Testis (tissue), 2 donors: ENCODE measurements at regions not wholly inside any gene's neighbourhood (a gene's known extent, or its start where the extent isn't known, plus 50 kb on each side); places are given as distances from the start of the nearest gene placed in this dataset.

Experiments used
- DNase-seq: peaks from one replicate; pipeline ENCODE4 v3.0.0-alpha.2; 2019
- H3K27ac ChIP-seq, 2 donors: fragments of 200-600 bp; sonication (generic); one replicate each; pipeline ENCODE4 v1.5.1; 2019
- H3K27me3 ChIP-seq: fragments of 200-600 bp; sonication (generic); one replicate; pipeline ENCODE4 v1.5.1; 2019
- H3K36me3 ChIP-seq: fragments of 200-600 bp; sonication (generic); one replicate; pipeline ENCODE4 v1.5.1; 2017; ENCODE audit warnings: low read depth; ENCODE audit errors: missing control alignments
- H3K4me1 ChIP-seq: fragments of 200-600 bp; sonication (generic); one replicate; pipeline ENCODE4 v1.5.1; 2019
- H3K4me3 ChIP-seq, 2 donors: fragments of 200-600 bp; sonication (generic); one replicate each; pipeline ENCODE4 v1.5.1; 2017 to 2019
- H3K9me3 ChIP-seq: fragments of 200-600 bp; sonication (generic); one replicate; pipeline ENCODE4 v1.5.1; 2017
- POLR2A ChIP-seq: fragments of 450-650 bp; IDR thresholded peaks from one replicate; pipeline ENCODE4 v1.6.1; 2017; ENCODE audit warnings: antibody characterized with exemption, mild to moderate bottlenecking, moderate library complexity
- WGBS, 2 donors: methylation state at CpG; one replicate each; pipeline ENCODE4 v1.1.5; 2018; 5-methylcytosine and 5-hydroxymethylcytosine counted together
- intact Hi-C: fragments of 100-400 bp; cut with DNase I; formaldehyde crosslinking; loops from one replicate; pipeline ENCODE4 v1.15.1; 2023; ENCODE audit warnings: low total_unique reads
- TF ChIP-seq, protein P1 (sequence below), 3 experiments: fragments of 450-650 bp in 2 of 3; fragments of 200-600 bp in 1 of 3; sonication (generic) in 1 of 3; IDR thresholded peaks; one replicate each; pipeline ENCODE4 v1.5.1; 2016 to 2019; ENCODE audit warnings: antibody characterized with exemption in 3 of 3, mild to moderate bottlenecking in 2 of 3, moderate library complexity in 1 of 3

DNA sequence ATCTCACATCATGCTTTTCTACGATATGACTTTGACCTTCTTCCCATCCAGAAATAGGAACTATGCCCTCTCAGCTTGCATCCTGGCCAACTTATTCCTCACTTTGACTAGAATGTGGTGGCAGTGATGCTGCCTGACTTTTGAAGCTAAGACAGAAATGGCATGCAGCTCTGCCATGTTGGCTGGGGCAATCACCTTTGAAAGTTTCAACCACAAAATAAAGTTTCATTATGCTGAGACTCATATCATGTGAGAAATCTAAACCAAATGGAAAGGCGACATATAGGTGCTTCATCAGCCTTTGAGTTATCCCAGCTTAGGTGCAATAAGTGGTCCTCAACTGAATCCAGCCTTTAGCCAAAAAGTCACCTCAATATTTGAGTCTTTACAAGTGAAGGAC is 370.0 kb upstream of the CHRM3 start:
- intact Hi-C loops: no loop called here
- Histone ChIP-seq H3K27ac (no peak overlapping the region), H3K27me3 (no peaks in the 10 kb centered on the region), H3K4me3 (no peak overlapping the region), H3K36me3 (no peaks in the 10 kb centered on the region), H3K9me3 (no peaks in the 10 kb centered on the region), H3K4me1 (no peaks in the 10 kb centered on the region)
- TF ChIP-seq, protein P1, sequence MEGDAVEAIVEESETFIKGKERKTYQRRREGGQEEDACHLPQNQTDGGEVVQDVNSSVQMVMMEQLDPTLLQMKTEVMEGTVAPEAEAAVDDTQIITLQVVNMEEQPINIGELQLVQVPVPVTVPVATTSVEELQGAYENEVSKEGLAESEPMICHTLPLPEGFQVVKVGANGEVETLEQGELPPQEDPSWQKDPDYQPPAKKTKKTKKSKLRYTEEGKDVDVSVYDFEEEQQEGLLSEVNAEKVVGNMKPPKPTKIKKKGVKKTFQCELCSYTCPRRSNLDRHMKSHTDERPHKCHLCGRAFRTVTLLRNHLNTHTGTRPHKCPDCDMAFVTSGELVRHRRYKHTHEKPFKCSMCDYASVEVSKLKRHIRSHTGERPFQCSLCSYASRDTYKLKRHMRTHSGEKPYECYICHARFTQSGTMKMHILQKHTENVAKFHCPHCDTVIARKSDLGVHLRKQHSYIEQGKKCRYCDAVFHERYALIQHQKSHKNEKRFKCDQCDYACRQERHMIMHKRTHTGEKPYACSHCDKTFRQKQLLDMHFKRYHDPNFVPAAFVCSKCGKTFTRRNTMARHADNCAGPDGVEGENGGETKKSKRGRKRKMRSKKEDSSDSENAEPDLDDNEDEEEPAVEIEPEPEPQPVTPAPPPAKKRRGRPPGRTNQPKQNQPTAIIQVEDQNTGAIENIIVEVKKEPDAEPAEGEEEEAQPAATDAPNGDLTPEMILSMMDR (IDR thresholded peaks at IDR 0.05): no peak
- TF ChIP-seq POLR2A: no peak
- DNase-seq: no peak
- WGBS, 2 donors: 89 to 90% methylated on average over 2 of the region's 2 CpGs

DNA sequence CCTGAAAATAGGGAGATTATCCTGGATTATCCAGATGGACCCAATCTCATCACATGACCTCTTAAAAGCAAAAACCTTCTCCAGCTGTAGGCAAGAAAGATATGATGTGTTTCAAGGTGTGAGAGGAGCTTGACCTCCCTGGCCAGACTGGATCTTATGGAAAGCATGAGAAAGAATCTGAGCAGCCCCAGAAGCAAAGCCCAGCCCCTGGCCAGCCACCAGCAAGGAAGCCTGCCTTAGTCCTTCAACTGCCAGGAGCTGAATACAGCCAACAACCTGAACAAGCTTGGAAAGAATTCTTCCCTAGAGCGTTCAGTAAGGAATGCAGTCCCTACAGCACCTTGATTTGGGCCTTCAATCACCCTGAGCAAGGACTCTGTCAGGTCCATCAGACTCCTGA is 375.0 kb upstream of the CHRM3 start:
- DNase-seq: no peak
- intact Hi-C loops: no loop called here
- H3K27ac ChIP-seq: no peak overlapping the region
- no peaks in the 10 kb centered on the region for H3K9me3 ChIP-seq
- H3K4me1 ChIP-seq: no peaks in the 10 kb centered on the region
- WGBS, 2 donors: 63 to 100% methylated on average over 1 of the region's 1 CpG
- TF ChIP-seq POLR2A: no peak
- TF ChIP-seq, protein P1 (IDR thresholded peaks at IDR 0.05): no peak
- H3K36me3 ChIP-seq: no peaks in the 10 kb centered on the region
- H3K4me3 ChIP-seq: no peak overlapping the region
- no peaks in the 10 kb centered on the region for H3K27me3 ChIP-seq

- H3K9me3 ChIP-seq: no peaks in the 10 kb centered on the region
Measured at GRCh38 chr1:239008568-239008967, 377.8 kb upstream of the CHRM3 start.

DNA sequence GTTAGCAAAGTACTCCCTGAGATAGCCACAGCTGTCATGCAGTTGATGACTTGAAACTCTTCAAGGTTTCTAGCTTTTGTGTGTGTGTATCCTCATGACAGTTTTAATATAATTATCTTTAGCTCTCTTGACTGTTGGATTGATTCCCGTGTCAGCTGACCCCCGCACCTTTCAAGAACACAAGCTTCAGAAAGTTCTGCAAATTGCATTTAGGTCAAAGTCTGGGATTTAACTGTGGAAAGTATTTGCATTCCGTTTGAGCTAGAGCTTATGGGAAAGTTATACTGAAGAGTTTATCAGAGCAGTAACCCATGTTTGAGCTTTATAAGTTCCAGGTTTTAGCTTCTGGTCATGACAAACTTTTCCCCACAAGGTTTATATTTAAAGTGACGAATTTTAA is 380.1 kb upstream of the CHRM3 start:
- 49 to 51% methylated on average over 4 of the region's 4 CpGs for WGBS, 2 donors
- Histone ChIP-seq H3K4me3 (no peak overlapping the region), H3K4me1 (no peaks in the 10 kb centered on the region), H3K27ac (no peak overlapping the region), H3K36me3 (no peaks in the 10 kb centered on the region), H3K9me3 (no peaks in the 10 kb centered on the region), H3K27me3 (no peaks in the 10 kb centered on the region)
- no peak for DNase-seq
- TF ChIP-seq, protein P1 (IDR thresholded peaks at IDR 0.05): no peak
- TF ChIP-seq POLR2A: no peak
- intact Hi-C loops: no loop called here

More at GRCh38 chr1:239008568-239008967, 377.8 kb upstream of the CHRM3 start:
- TF ChIP-seq, protein P1 (IDR thresholded peaks at IDR 0.05): peak in 1 of 3 experiments; percentile 26
- TF ChIP-seq POLR2A: no peak
- intact Hi-C loops: no loop called here
- no peak overlapping the region for H3K4me3 ChIP-seq
- no peaks in the 10 kb centered on the region for H3K4me1 ChIP-seq
- DNase-seq: no peak
- no peak overlapping the region for H3K27ac ChIP-seq
- no peaks in the 10 kb centered on the region for H3K27me3 ChIP-seq
- H3K36me3 ChIP-seq: no peaks in the 10 kb centered on the region

DNA sequence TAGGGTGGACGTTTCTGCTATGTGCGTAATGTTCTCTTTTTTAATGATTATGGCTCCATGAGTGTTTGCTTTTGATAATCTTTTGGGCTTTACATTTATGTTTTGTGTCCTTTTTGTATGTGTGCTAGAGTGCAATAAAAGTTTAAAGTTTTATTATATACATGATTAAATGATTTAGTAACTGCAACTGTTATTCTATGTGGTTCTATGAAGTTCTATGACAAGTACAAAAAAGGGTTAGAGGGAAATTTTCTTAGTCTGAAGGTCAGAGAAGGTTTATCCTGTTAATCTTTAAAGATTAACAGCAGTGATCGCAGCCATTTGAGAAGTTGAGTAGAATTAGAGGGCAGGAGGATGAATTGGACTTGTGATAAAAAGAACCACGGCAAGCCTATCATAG is 386.4 kb upstream of the CHRM3 start:
- DNase-seq: no peak
- H3K4me3 ChIP-seq: no peak overlapping the region
- intact Hi-C loops: no loop called here
- WGBS, 2 donors: 77 to 82% methylated on average over 4 of the region's 4 CpGs
- no peaks in the 10 kb centered on the region for H3K27me3 ChIP-seq
- no peak overlapping the region for H3K27ac ChIP-seq
- TF ChIP-seq, protein P1 (IDR thresholded peaks at IDR 0.05): no peak
- H3K9me3 ChIP-seq: no peaks in the 10 kb centered on the region
- H3K4me1 ChIP-seq: no peaks in the 10 kb centered on the region
- no peaks in the 10 kb centered on the region for H3K36me3 ChIP-seq
